ENCODE measurements at regions not wholly inside any gene's neighbourhood (a gene's known extent, or its start where the extent isn't known, plus 50 kb on each side); places are given as distances from the start of the nearest gene placed in this dataset.

GRCh38 chr5:6808462-6808861 is 95.2 kb downstream of the TENT4A start:
- TF ChIP-seq, protein P1, sequence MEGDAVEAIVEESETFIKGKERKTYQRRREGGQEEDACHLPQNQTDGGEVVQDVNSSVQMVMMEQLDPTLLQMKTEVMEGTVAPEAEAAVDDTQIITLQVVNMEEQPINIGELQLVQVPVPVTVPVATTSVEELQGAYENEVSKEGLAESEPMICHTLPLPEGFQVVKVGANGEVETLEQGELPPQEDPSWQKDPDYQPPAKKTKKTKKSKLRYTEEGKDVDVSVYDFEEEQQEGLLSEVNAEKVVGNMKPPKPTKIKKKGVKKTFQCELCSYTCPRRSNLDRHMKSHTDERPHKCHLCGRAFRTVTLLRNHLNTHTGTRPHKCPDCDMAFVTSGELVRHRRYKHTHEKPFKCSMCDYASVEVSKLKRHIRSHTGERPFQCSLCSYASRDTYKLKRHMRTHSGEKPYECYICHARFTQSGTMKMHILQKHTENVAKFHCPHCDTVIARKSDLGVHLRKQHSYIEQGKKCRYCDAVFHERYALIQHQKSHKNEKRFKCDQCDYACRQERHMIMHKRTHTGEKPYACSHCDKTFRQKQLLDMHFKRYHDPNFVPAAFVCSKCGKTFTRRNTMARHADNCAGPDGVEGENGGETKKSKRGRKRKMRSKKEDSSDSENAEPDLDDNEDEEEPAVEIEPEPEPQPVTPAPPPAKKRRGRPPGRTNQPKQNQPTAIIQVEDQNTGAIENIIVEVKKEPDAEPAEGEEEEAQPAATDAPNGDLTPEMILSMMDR (conservative IDR thresholded peaks at IDR 0.05; ENCODE audit: low read depth, low read length) = no peak
- no peak for TF ChIP-seq RAD21 (IDR thresholded peaks at IDR 0.05; ENCODE audit: low read length)
- no peak for TF ChIP-seq SMC3 (IDR thresholded peaks at IDR 0.05; ENCODE audit: low read depth, low read length)
- no peak for TF ChIP-seq POLR2A (IDR thresholded peaks at IDR 0.05; ENCODE audit: low read depth, low read length)
- TF ChIP-seq CEBPB (IDR thresholded peaks at IDR 0.05; ENCODE audit: low read depth, low read length) = no peak
- no peak for TF ChIP-seq CHD1 (IDR thresholded peaks at IDR 0.05; ENCODE audit: low read depth, low read length)
- TF ChIP-seq RCOR1 (IDR thresholded peaks at IDR 0.05; ENCODE audit: insufficient replicate concordance, low read length) = no peak
- no peak for TF ChIP-seq USF2 (IDR thresholded peaks at IDR 0.05; ENCODE audit: low read depth, low read length)
- no peak for TF ChIP-seq ELK1 (IDR thresholded peaks at IDR 0.05; ENCODE audit: borderline replicate concordance, low read depth, low read length)

All from IMR-90 (cell line).